Panc1 (cell line): ENCODE measurements at regions not wholly inside any gene's neighbourhood (a gene's known extent, or its start where the extent isn't known, plus 50 kb on each side); places are given as distances from the start of the nearest gene placed in this dataset.
"Not testable (repeated sequence)": the region's sequence is repeated elsewhere in the genome, so short reads cannot be mapped to it uniquely, and the experiment has no call there.

ENCODE experiments used
- ATAC-seq: fragments of 200-7000 bp; cut with Tn5 transposase; 2 replicates; pipeline ENCODE4 v1.9.1; 2020; ENCODE audit warnings: mild to moderate bottlenecking, moderate library complexity
- BruUV-seq: library from RNA; stranded (reverse); fragments of 400-500 nt; replicated peaks from 2 replicates; lab custom pipeline; 2021; lab: Mats Ljungman, UMichigan
- CTCF ChIA-PET: fragments of 300-600 bp; sonication (Branson Sonifier 250); formaldehyde crosslinking; loops from one replicate; lab custom pipeline; 2022; ENCODE audit warnings: antibody characterized with exemption; lab: Charles Lee
- POLR2A ChIA-PET: fragments of 300-600 bp; sonication (Branson Sonifier 250); formaldehyde crosslinking; loops from one replicate; lab custom pipeline; 2022; ENCODE audit warnings: antibody characterized with exemption; lab: Charles Lee
- DNase-seq: peaks from one replicate; pipeline ENCODE4 v3.0.0-alpha.2; 2010; ENCODE audit warnings: low read depth, low spot score
- H3K27ac ChIP-seq: 2 replicates; pipeline ENCODE4 v1.5.1; 2011; ENCODE audit warnings: mild to moderate bottlenecking, low read length, inconsistent platforms
- H3K27me3 ChIP-seq: fragments of 200-500 bp; sonication (Bioruptor generic); 2 replicates; pipeline ENCODE4 v1.6.0; 2014; ENCODE audit warnings: low read length, inconsistent platforms; ENCODE audit not compliant: control insufficient read depth, insufficient read depth
- H3K36me3 ChIP-seq: fragments of 200-500 bp; sonication (Bioruptor generic); 2 replicates; pipeline ENCODE4 v1.5.1; 2014; ENCODE audit warnings: inconsistent platforms, mild to moderate bottlenecking, low read length, moderate library complexity; ENCODE audit not compliant: control insufficient read depth, insufficient read depth
- H3K4me1 ChIP-seq: 2 replicates; pipeline ENCODE4 v1.5.1; 2011; ENCODE audit warnings: inconsistent platforms, mild to moderate bottlenecking, low read length, moderate library complexity; ENCODE audit not compliant: control insufficient read depth, insufficient read depth
- H3K4me3 ChIP-seq, 2 experiments: 2 replicates each; pipeline ENCODE4 v1.5.1; 2011 to 2012; ENCODE audit warnings: low read depth in 2 of 2, low read length in 2 of 2, mild to moderate bottlenecking in 2 of 2, inconsistent platforms in 1 of 2, moderate library complexity in 1 of 2
- H3K9me3 ChIP-seq: fragments of 200-500 bp; sonication (Bioruptor generic); 2 replicates; pipeline ENCODE4 v1.5.1; 2014; ENCODE audit warnings: low read depth, mild to moderate bottlenecking, inconsistent platforms, low read length, moderate library complexity; ENCODE audit not compliant: control insufficient read depth, insufficient read depth
- POLR2AphosphoS5 ChIP-seq: IDR thresholded peaks from 2 replicates; pipeline ENCODE4 v1.6.1; 2012; ENCODE audit warnings: mild to moderate bottlenecking, low read depth, low read length, moderate library complexity
- SIN3A ChIP-seq: IDR thresholded peaks from 2 replicates; pipeline ENCODE4 v1.6.1; 2012; ENCODE audit warnings: low read depth, mild to moderate bottlenecking, low read length, moderate library complexity, borderline replicate concordance; ENCODE audit not compliant: insufficient read depth
- TCF7L2 ChIP-seq: IDR thresholded peaks from 2 replicates; pipeline ENCODE4 v1.6.1; 2011; ENCODE audit warnings: mild to moderate bottlenecking, low read depth, low read length, inconsistent platforms
- in situ Hi-C: cut with HindIII; loops from 2 replicates; pipeline ENCODE4 v1.10.0; 2016; ENCODE audit warnings: low sequenced_read_pairs, low pct_unique_long_range_greater_than_20kb
- intact Hi-C: fragments of 100-400 bp; cut with micrococcal nuclease; formaldehyde crosslinking; loops from one replicate; pipeline ENCODE4 v1.10.0; 2022; ENCODE audit not compliant: unreplicated experiment
- TF ChIP-seq, protein P1 (sequence below): fragments of 450-650 bp; IDR thresholded peaks from 2 replicates; pipeline ENCODE4 v1.5.1; 2017; ENCODE audit warnings: mild to moderate bottlenecking
- TF ChIP-seq, protein P2 (sequence below), 2 experiments: IDR thresholded peaks; 2 replicates each; pipeline ENCODE4 v1.6.1; 2011 to 2012; ENCODE audit warnings: low read depth in 2 of 2, control low read depth in 1 of 2, low read length in 1 of 2, mild to moderate bottlenecking in 1 of 2, moderate library complexity in 1 of 2; ENCODE audit not compliant: insufficient read depth in 1 of 2

DNA sequence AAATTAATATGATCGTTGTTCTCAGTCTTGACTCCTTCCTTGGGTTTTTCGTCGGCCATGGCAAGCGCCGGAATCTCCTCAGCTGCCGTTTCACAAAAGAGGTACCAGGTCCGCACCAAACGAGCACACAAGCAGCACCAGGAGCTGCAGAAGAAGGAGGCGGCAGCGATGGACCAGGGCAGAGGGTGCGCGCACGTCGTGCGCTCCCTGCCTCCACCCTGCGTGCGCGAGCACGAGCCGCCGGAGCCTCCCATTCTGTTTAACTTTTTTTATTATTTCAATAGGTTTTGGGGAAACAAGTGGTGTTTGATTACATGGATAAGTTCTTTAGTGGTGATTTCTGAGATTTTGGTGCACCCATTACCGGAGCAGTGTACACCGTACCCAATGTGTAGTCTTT lies 158.2 kb downstream of the PLS3 start:
- in situ Hi-C loops (no loop called here), intact Hi-C loops (no loop called here)
- Histone ChIP-seq H3K4me1 (no peaks in the 10 kb centered on the region), H3K4me3 (no peak overlapping the region), H3K36me3 (no peaks in the 10 kb centered on the region), H3K27ac (no peak overlapping the region), H3K9me3 (no peaks in the 10 kb centered on the region), H3K27me3 (no peaks in the 10 kb centered on the region)
- POLR2A ChIA-PET, result no interaction called here
- CTCF ChIA-PET, result no interaction called here
- no TSS peak for BruUV-seq
- DNase-seq (no peak), ATAC-seq (no peak)
- TF ChIP-seq SIN3A, result no peak
- TF ChIP-seq TCF7L2, result no peak
- no peak for TF ChIP-seq POLR2AphosphoS5
- TF ChIP-seq, protein P1, sequence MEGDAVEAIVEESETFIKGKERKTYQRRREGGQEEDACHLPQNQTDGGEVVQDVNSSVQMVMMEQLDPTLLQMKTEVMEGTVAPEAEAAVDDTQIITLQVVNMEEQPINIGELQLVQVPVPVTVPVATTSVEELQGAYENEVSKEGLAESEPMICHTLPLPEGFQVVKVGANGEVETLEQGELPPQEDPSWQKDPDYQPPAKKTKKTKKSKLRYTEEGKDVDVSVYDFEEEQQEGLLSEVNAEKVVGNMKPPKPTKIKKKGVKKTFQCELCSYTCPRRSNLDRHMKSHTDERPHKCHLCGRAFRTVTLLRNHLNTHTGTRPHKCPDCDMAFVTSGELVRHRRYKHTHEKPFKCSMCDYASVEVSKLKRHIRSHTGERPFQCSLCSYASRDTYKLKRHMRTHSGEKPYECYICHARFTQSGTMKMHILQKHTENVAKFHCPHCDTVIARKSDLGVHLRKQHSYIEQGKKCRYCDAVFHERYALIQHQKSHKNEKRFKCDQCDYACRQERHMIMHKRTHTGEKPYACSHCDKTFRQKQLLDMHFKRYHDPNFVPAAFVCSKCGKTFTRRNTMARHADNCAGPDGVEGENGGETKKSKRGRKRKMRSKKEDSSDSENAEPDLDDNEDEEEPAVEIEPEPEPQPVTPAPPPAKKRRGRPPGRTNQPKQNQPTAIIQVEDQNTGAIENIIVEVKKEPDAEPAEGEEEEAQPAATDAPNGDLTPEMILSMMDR, result no peak
- TF ChIP-seq, protein P2, sequence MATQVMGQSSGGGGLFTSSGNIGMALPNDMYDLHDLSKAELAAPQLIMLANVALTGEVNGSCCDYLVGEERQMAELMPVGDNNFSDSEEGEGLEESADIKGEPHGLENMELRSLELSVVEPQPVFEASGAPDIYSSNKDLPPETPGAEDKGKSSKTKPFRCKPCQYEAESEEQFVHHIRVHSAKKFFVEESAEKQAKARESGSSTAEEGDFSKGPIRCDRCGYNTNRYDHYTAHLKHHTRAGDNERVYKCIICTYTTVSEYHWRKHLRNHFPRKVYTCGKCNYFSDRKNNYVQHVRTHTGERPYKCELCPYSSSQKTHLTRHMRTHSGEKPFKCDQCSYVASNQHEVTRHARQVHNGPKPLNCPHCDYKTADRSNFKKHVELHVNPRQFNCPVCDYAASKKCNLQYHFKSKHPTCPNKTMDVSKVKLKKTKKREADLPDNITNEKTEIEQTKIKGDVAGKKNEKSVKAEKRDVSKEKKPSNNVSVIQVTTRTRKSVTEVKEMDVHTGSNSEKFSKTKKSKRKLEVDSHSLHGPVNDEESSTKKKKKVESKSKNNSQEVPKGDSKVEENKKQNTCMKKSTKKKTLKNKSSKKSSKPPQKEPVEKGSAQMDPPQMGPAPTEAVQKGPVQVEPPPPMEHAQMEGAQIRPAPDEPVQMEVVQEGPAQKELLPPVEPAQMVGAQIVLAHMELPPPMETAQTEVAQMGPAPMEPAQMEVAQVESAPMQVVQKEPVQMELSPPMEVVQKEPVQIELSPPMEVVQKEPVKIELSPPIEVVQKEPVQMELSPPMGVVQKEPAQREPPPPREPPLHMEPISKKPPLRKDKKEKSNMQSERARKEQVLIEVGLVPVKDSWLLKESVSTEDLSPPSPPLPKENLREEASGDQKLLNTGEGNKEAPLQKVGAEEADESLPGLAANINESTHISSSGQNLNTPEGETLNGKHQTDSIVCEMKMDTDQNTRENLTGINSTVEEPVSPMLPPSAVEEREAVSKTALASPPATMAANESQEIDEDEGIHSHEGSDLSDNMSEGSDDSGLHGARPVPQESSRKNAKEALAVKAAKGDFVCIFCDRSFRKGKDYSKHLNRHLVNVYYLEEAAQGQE (IDR thresholded peaks at IDR 0.05; ENCODE audit: insufficient read depth in 1 of 2, low read depth in 2 of 2, low read length in 1 of 2), result no peak

DNA sequence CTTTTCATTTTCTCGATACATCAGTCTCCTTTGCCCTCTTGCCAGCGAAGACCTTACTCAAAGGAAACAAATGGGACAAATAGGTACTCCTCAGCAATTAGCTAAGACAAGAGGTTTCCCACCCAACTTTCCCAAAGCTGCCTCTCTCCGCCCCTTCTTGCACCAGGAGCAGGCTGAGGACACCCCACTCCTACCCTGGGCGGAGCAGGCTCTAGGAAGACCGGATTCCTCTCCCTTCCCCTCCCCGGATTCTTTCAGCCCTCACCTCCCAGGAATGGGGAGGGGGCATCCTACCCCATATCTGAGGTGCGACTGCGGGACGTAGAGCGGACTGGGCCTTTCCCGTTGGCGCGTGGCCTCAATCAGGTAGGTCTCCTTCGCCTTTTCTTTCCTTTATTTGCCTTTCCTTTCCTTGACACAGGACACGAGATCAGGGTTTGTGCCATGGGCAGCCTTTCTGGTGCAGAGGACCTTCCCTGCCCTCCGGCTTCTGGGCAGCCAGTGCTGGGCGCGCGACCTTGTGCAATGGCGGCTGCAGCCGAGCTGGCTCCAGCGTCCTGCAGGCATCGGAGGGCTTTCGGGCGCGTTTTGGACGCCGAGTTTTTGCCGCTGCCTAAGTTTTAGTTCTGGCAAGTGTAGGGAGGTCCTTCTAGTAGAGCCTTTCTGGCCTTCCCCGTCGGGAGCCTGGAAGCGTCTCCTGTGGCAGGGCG lies 161.9 kb downstream of the PLS3 start:
- POLR2A ChIA-PET, H3K4me3 ChIP-seq, H3K36me3 ChIP-seq, H3K4me1 ChIP-seq, DNase-seq, H3K27ac ChIP-seq, CTCF ChIA-PET, in situ Hi-C loops, H3K9me3 ChIP-seq, BruUV-seq, ATAC-seq, H3K27me3 ChIP-seq, intact Hi-C loops: not testable (repeated sequence)

DNA sequence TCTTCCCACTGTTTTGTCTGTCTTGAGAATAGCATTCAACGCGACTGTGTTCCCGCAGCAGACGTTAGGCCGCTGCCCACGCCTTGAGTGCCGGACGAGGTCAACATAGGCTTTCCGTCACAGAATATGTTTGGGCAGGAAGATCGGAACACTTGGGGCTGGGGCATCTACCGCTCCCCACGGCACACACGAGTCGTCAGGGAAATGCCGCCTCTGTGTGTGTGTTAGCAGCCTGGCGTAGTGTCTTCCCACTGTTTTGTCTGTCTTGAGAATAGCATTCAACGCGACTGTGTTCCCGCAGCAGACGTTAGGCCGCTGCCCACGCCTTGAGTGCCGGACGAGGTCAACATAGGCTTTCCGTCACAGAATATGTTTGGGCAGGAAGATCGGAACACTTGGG lies 164.4 kb downstream of the PLS3 start:
- intact Hi-C loops, DNase-seq, H3K9me3 ChIP-seq, H3K27ac ChIP-seq, POLR2A ChIA-PET, H3K27me3 ChIP-seq, in situ Hi-C loops, H3K4me3 ChIP-seq, ATAC-seq, H3K4me1 ChIP-seq, CTCF ChIA-PET, BruUV-seq, H3K36me3 ChIP-seq: not testable (repeated sequence)

DNA sequence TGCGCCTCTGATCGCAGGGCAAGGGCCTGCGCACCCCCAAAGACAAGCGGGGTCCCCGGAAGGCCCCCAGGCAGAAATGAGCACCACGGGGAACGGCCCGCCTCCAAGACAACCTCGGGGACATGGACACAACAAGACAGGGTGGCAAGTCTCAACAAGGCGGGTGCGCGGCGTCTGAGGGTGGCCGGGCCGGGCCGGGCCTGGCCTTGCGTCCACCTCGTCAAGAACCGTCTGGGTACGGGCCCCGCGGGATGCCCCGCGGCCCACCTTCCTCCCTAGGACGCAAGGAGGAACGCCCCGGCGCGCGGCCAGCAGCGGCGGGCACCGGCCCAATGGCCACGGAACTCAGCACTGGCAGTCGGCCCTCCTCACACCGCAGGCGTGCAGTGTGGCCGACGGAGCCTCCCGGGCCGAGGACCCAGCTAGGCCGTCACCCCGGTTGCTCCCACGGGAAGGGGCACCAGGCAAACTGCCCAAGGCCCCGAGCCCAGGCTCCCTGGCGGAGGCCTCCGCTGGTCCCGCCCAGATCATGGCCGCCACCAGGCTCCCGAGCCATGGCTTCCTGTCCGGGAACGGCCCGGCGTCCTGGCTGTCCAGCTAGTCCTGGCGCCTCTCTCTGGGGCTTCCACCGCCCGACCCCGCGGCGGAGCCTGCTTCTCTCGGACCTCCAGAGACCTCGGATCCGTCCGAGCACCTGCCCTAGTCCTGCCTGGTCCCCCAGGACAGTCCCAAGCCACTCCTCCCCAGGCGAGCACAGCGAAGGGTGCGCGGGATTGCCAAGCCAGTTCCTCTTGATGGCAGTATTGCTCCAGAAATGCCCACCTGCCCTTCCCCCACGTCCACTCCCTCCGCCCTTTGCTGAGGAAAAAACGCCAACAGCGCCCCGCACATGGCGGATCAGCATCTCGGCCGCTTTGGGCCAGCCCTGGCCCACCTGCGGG lies 167.1 kb downstream of the PLS3 start:
- in situ Hi-C loops, DNase-seq, ATAC-seq: not testable (repeated sequence)

DNA sequence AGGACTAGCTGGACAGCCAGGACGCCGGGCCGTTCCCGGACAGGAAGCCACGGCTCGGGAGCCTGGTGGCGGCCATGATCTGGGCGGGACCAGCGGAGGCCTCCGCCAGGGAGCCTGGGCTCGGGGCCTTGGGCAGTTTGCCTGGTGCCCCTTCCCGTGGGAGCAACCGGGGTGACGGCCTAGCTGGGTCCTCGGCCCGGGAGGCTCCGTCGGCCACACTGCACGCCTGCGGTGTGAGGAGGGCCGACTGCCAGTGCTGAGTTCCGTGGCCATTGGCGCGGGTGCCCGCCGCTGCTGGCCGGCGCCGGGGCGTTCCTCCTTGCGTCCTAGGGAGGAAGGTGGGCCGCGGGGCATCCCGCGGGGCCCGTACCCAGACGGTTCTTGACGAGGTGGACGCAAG lies 171.6 kb downstream of the PLS3 start:
- H3K9me3 ChIP-seq, H3K27ac ChIP-seq, in situ Hi-C loops, intact Hi-C loops, H3K36me3 ChIP-seq, H3K4me3 ChIP-seq, H3K4me1 ChIP-seq, CTCF ChIA-PET, DNase-seq, H3K27me3 ChIP-seq, ATAC-seq, POLR2A ChIA-PET: not testable (repeated sequence)
- BruUV-seq, result TSS peak; percentile 87

More for the DNA sequence above, 167.1 kb downstream of the PLS3 start:
- H3K9me3 ChIP-seq, intact Hi-C loops, H3K27ac ChIP-seq, H3K27me3 ChIP-seq, H3K4me1 ChIP-seq, CTCF ChIA-PET, H3K4me3 ChIP-seq, H3K36me3 ChIP-seq, BruUV-seq, POLR2A ChIA-PET: not testable (repeated sequence)
